ENCODE measurements at regions not wholly inside any gene's neighbourhood (a gene's known extent, or its start where the extent isn't known, plus 50 kb on each side); places are given as distances from the start of the nearest gene placed in this dataset.

- no peak for DNase-seq (ENCODE audit: low read depth in 4 of 4, low spot score in 3 of 4)
Observed at GRCh38 chr6:33507261-33507660, 52.9 kb downstream of the ZBTB9 start.

GRCh38 chr6:33508935-33509926, 54.9 kb downstream of the ZBTB9 start:
- DNase-seq (ENCODE audit: low read depth in 4 of 4, low spot score in 3 of 4), result peak in 3 of 4 donors; percentile 16 to 22 (median 20)

GRCh38 chr6:33513213-33513612, 58.8 kb downstream of the ZBTB9 start:
- no peak for DNase-seq (ENCODE audit: low read depth in 4 of 4, low spot score in 3 of 4)

- no peak for DNase-seq (ENCODE audit: low read depth in 4 of 4, low spot score in 3 of 4)
Observed at GRCh38 chr6:33516726-33517125, 62.4 kb downstream of the ZBTB9 start.

GRCh38 chr6:33520636-33521488, 59.2 kb downstream of the BAK1 start:
- peak in 3 of 4 donors; percentile 5 to 23 (median 15) for DNase-seq (ENCODE audit: low read depth in 4 of 4, low spot score in 3 of 4)

GRCh38 chr6:33521489-33522091, 58.5 kb downstream of the BAK1 start:
- no peak for DNase-seq (ENCODE audit: low read depth in 4 of 4, low spot score in 3 of 4)
